Neural crest cell (in vitro differentiated cells): ENCODE measurements at regions not wholly inside any gene's neighbourhood (a gene's known extent, or its start where the extent isn't known, plus 50 kb on each side); places are given as distances from the start of the nearest gene placed in this dataset.

Experiments
- DNase-seq: peaks from one replicate; pipeline ENCODE4 v3.0.0; 2021; ENCODE audit warnings: low read depth, mixed read lengths, low spot score
- H3K27ac Mint-ChIP-seq: one replicate; pipeline ENCODE4 v1.8.0; 2021; ENCODE audit warnings: mild to moderate bottlenecking, mixed read lengths; ENCODE audit not compliant: unreplicated experiment
- H3K27me3 Mint-ChIP-seq: 2 replicates; pipeline ENCODE4 v1.8.0; 2021; ENCODE audit warnings: low read depth, mild to moderate bottlenecking, mixed read lengths
- H3K36me3 Mint-ChIP-seq: 2 replicates; pipeline ENCODE4 v1.8.0; 2021; ENCODE audit warnings: low read depth, mild to moderate bottlenecking, mixed read lengths
- H3K4me1 Mint-ChIP-seq: 2 replicates; pipeline ENCODE4 v1.8.0; 2021; ENCODE audit warnings: mixed read lengths
- H3K4me3 Mint-ChIP-seq: one replicate; pipeline ENCODE4 v1.8.0; 2021; ENCODE audit warnings: mild to moderate bottlenecking, mixed read lengths
- H3K9me3 Mint-ChIP-seq: 2 replicates; pipeline ENCODE4 v1.8.0; 2021; ENCODE audit warnings: mixed read lengths
- TF ChIP-seq, protein P1 (sequence below): fragments of 200-600 bp; sonication (generic); conservative IDR thresholded peaks from 2 replicates; pipeline ENCODE4 v1.5.0; 2021; ENCODE audit warnings: antibody characterized with exemption, mild to moderate bottlenecking

DNA sequence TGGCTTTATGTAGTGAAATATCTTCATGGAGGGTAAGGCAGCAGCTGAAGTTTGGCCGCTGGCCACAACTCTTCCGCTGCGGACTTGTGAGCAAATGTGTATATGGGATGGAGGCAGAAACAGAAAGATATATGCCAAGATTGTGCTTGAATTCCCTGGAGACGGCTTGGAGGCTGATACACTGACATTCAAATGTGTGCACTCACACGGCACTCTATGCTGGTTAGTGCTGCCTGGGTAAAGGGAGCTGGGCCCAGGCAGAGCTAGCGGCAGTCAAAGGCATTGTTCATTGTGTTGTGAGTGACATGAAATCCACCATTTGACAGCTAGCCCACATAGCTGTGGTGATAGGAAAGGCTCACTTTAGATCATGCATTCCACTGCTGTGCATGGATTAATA is 202.7 kb downstream of the CLIC5 start:
- H3K36me3 Mint-ChIP-seq, result no peaks in the 10 kb centered on the region
- DNase-seq, result peak; percentile 13
- H3K4me1 Mint-ChIP-seq, result peaks cover 10% of the 10 kb centered on the region
- no peak overlapping the region for H3K4me3 Mint-ChIP-seq
- no peaks in the 10 kb centered on the region for H3K27me3 Mint-ChIP-seq
- H3K9me3 Mint-ChIP-seq, result peaks cover 4% of the 10 kb centered on the region
- H3K27ac Mint-ChIP-seq, result no peak overlapping the region
- TF ChIP-seq, protein P1, sequence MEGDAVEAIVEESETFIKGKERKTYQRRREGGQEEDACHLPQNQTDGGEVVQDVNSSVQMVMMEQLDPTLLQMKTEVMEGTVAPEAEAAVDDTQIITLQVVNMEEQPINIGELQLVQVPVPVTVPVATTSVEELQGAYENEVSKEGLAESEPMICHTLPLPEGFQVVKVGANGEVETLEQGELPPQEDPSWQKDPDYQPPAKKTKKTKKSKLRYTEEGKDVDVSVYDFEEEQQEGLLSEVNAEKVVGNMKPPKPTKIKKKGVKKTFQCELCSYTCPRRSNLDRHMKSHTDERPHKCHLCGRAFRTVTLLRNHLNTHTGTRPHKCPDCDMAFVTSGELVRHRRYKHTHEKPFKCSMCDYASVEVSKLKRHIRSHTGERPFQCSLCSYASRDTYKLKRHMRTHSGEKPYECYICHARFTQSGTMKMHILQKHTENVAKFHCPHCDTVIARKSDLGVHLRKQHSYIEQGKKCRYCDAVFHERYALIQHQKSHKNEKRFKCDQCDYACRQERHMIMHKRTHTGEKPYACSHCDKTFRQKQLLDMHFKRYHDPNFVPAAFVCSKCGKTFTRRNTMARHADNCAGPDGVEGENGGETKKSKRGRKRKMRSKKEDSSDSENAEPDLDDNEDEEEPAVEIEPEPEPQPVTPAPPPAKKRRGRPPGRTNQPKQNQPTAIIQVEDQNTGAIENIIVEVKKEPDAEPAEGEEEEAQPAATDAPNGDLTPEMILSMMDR, result no peak

DNA sequence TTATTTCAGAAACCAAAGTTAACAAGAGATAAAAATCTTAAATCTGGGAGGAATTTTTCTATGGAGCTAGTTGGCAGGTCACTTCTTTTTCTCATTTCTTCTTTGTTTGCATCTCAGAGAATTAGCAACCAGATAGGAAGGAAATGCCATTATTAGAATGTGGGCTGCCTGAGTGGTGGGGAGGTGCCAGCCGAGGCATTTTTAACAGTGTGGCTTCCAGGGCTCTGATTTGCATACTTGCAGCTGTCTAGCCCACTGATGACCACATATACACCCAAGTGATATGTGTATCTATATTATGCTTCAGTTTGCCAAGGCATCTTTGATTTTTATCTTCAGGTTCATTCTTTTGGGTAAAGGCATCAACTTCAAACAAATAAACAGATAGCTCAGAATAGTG is 206.7 kb downstream of the CLIC5 start:
- TF ChIP-seq, protein P1, result no peak
- no peak overlapping the region for H3K27ac Mint-ChIP-seq
- no peaks in the 10 kb centered on the region for H3K27me3 Mint-ChIP-seq
- H3K36me3 Mint-ChIP-seq, result no peaks in the 10 kb centered on the region
- H3K4me1 Mint-ChIP-seq, result peaks cover 10% of the 10 kb centered on the region
- DNase-seq, result no peak
- no peak overlapping the region for H3K4me3 Mint-ChIP-seq
- H3K9me3 Mint-ChIP-seq, result peaks cover 2% of the 10 kb centered on the region

DNA sequence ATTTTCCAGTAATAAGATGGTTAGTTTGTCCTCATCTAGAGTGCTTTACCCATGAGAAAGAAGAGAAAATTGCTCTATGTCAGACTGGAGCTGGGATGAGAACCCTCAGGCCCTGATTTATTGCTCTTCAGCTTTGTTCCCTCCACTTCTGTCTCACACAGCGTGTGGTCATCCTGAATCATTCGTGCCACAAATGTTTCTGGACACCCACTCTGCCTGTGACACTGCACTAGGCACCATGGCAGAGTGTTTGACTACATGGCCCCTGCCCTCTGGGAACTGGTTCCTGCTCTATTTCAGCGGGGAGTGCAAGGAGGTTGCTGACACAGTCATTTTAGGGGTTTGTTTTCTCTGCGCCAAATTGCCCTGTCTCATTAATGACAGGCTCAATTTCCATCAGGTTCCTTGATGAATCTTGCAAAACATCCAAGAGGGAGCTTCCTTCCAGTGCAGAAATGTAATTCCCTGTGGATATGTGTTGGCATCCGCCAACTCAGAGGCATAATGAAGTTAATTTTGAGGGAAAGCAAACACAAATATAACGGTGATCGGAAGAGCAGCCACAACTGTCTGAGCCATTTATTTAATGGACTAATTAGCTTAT is 207.5 kb downstream of the CLIC5 start:
- no peak for DNase-seq
- Mint-ChIP-seq H3K9me3 (peaks cover 2% of the 10 kb centered on the region), H3K36me3 (no peaks in the 10 kb centered on the region), H3K27me3 (no peaks in the 10 kb centered on the region), H3K4me3 (no peak overlapping the region), H3K4me1 (peaks cover 6% of the 10 kb centered on the region), H3K27ac (no peak overlapping the region)
- TF ChIP-seq, protein P1, result no peak

DNA sequence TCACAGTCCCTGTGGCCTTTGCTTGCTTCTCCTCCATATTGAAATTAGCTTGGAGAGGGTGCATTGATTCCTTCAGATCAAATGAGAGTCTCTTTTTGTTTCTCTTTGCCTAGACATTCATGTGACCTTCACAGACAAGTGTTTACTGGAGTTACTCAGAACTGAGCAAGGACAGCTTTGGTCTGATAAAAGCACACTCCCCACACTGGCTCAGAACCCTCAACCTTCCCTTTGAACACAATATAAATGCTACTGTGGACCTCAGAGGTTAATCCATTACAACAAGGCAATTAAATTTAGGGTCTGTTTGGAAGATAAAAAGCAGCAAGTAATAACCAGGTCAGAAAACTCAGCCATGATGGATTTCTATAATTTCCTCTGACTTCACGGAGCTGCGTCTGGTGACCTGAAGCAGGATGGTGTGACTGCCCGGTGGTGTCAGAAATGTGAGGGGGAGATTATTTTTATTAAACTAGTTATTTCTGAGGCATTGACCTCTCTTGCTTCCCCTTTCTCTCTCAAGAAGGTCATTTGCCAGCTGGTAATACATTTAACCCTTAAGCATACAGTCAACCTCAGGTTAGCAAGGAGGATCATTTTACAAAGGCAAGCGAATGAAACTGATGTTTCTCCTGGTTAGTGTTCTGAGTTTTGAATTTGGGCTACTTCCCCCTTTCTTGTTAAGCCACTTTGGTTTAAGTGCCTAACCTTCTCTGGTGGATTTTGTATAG is 208.2 kb downstream of the CLIC5 start:
- no peak overlapping the region for H3K27ac Mint-ChIP-seq
- H3K4me1 Mint-ChIP-seq, result no peaks in the 10 kb centered on the region
- no peaks in the 10 kb centered on the region for H3K36me3 Mint-ChIP-seq
- DNase-seq, result no peak
- no peaks in the 10 kb centered on the region for H3K27me3 Mint-ChIP-seq
- peaks cover 2% of the 10 kb centered on the region for H3K9me3 Mint-ChIP-seq
- H3K4me3 Mint-ChIP-seq, result no peak overlapping the region
- TF ChIP-seq, protein P1, result no peak

DNA sequence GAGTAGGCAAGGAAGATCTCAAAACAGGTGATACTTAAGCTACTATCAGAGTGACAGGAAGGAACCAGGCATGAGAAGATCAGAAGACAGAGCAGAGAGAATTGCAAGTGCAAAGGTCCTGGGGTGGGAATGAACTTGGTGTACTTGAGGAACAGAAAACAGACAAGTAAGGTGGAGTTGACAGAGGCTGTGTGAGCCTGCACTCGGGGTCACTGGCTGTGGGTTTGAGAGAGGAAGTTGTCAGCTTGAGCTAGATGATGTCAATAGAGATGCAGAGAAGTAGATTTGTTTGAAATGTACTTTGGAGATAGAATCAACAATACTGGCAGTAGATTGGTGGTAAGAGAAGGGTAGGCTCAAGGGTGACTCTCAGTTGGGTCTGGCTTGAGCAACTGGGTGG is 209.5 kb downstream of the CLIC5 start:
- Mint-ChIP-seq H3K36me3 (no peaks in the 10 kb centered on the region), H3K27ac (no peak overlapping the region), H3K4me1 (peaks cover 8% of the 10 kb centered on the region), H3K4me3 (no peak overlapping the region), H3K27me3 (no peaks in the 10 kb centered on the region), H3K9me3 (peaks cover 2% of the 10 kb centered on the region)
- TF ChIP-seq, protein P1, result no peak
- no peak for DNase-seq
